GM19452 (cell line): ENCODE measurements at regions not wholly inside any gene's neighbourhood (a gene's known extent, or its start where the extent isn't known, plus 50 kb on each side); places are given as distances from the start of the nearest gene placed in this dataset.

ENCODE experiments used
- ATAC-seq: cut with Tn5 transposase; IDR thresholded peaks from one replicate; pipeline ENCODE4 v1.9.1; 2021; ENCODE audit not compliant: unreplicated experiment

- no peak for ATAC-seq
Measured at GRCh38 chr16:79408355-79408754, 192.2 kb downstream of the MAF start.

DNA sequence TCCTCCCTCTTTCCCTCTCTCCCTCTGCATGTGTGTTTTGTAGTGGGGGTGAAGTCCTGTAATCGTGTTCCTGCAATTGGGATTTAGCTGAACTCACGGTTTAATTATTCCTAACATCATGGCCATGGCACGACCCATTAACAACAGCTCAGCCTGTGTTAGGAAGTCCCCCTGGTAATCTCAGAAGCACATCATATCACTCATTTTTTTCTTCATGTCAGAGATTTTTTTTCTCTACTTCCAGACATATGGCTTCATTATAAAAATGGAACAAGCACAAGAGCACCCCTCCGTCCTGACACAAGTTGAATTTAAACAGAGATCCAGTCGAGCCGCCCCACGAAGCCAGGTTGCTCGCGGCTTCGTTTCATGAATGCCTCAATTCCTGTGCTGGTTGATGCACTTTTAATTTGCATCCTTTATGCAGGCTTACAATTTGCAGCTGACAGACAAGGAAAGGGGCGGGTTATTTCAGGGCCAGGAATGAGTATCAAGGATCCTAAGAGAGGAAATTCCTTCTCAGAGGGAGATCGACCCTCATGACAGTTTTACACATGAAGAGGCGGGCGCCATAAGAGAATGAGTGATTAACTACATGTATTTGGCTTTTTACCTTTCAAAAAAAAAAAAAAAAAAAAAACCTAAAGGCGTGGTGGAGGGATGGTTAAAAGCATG is 192.9 kb downstream of the MAF start:
- ATAC-seq, result no peak

DNA sequence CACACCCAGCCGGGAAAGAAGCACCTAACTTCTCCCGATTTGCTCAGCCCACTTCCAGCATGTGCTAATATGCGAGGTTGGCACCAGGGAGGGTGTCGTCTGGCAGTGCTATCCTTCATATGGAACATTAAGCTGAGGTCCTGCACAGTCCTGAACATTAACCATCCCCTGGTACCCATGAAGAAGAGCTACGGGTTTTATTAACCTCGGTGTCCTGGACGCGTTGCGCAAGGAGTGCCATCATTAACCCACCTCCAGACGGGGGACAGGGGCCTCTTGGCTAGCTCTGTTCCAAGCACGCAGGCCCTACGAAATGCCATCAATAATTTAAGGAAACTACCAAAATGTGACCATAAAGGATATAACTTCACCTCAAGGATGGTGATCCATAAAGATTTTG is 193.5 kb downstream of the MAF start:
- no peak for ATAC-seq

- no peak for ATAC-seq
Measured at GRCh38 chr16:79404571-79404970, 196.0 kb downstream of the MAF start.

GRCh38 chr16:79403534-79403933 is 197.0 kb downstream of the MAF start:
- ATAC-seq, result no peak

- ATAC-seq, result no peak
Measured at GRCh38 chr16:79402920-79403319, 197.6 kb downstream of the MAF start.

DNA sequence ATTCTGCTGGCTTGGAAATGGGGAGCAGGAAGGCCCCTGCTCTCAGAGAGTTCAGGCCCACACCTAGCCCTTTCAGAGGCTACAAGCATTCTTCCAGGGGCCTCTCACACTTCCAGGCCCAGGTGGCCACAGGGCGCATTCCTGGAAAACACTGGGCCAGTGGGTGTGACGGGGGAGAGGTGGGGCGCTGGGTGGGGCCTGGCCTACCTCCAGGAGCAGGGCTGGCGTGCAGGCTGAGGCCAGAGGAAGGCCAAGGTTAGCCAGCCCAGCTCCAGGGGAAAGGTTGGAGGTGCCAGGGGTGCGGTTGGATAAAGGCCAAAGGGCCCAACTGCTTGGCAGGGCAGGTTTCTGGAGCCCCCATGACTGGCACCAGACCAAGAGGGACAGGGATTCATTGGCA is 198.2 kb downstream of the MAF start:
- no peak for ATAC-seq

- ATAC-seq, result no peak
Measured at GRCh38 chr16:79401782-79402181, 198.8 kb downstream of the MAF start.

GRCh38 chr16:79401157-79401556 is 199.4 kb downstream of the MAF start:
- no peak for ATAC-seq

GRCh38 chr16:79400462-79401149 is 199.9 kb downstream of the MAF start:
- ATAC-seq, result no peak

GRCh38 chr16:79395591-79395990 is 204.9 kb downstream of the MAF start:
- no peak for ATAC-seq

DNA sequence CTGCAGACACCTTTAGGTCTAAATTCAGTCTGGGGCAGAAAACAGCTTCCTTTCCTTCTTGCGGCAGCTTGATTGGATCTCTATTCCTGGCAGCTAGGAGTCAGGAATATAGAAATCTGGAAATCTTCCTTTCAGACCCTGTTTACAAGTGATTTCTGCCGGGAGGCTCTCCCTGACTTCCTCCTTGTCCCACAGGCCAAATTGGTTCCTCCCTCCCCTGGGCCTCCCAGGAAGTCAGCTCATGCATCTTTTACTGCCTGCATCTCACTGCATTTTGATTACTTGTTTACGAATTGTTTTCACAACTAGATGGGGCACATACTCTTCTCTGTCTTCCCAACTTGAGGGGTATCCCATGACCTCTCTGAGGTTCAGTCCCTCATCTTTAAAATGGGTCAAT is 206.3 kb downstream of the MAF start:
- no peak for ATAC-seq

- no peak for ATAC-seq
Measured at GRCh38 chr16:79393564-79393963, 207.0 kb downstream of the MAF start.

- ATAC-seq, result no peak
Measured at GRCh38 chr16:79393127-79393526, 207.4 kb downstream of the MAF start.

- ATAC-seq, result no peak
Measured at GRCh38 chr16:79392081-79392480, 208.5 kb downstream of the MAF start.

DNA sequence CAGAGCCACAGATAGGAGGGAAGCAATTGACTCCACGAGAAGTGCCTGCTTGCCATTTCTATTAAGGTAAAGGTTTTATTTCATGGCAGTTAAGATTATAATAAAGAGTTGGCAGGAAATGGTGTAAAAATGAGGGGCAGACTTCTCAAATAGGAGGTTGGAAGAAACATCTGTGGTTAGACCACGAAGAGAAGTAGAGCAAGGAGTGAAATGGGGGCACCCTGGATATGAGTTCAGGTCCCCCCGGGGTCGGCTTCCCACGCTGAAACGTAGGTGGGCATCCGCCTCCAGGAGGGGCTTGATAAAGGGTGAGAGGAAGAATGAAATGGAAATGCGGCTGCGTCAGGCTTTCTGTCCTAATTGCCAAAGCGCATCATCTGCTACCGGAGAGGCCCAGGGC is 209.1 kb downstream of the MAF start:
- no peak for ATAC-seq

- ATAC-seq, result no peak
Measured at GRCh38 chr16:79390481-79391051, 210.0 kb downstream of the MAF start.

GRCh38 chr16:79388396-79388795 is 212.1 kb downstream of the MAF start:
- no peak for ATAC-seq

- ATAC-seq, result no peak
Measured at GRCh38 chr16:79386299-79386698, 214.2 kb downstream of the MAF start.

DNA sequence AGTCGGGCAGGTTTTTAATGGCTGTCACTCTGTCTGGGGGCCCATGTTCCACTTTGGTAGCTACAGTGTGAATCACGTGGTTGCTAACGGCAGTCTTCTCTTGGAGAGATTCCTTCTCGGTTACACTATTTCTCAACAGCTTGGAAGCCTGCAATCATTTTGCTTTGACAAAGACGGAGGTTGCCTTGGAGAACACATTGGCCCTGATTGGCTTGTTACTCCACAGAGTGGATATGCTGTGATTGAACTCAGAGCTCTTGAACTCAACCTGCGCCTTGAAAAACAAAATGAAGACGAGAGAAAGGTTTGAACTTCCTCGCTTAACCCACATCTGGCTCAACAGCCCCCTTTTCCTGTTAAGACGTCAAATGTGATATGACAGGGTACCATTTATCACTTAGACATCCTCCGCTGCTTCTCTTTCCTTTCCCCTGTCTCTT is 218.9 kb downstream of the MAF start:
- no peak for ATAC-seq

GRCh38 chr16:79380995-79381602 is 219.4 kb downstream of the MAF start:
- ATAC-seq, result no peak

GRCh38 chr16:79379095-79379494 is 221.4 kb downstream of the MAF start:
- no peak for ATAC-seq
